DND-41 (cell line): ENCODE measurements at regions not wholly inside any gene's neighbourhood (a gene's known extent, or its start where the extent isn't known, plus 50 kb on each side); places are given as distances from the start of the nearest gene placed in this dataset.

ENCODE experiments used
- CTCF ChIP-seq: IDR thresholded peaks from 2 replicates; pipeline ENCODE4 v1.5.1; 2012; ENCODE audit warnings: borderline replicate concordance, low read length, moderate library complexity, mild to moderate bottlenecking; ENCODE audit not compliant: poor library complexity, severe bottlenecking; ENCODE audit errors: extremely low read depth
- EZH2 ChIP-seq: IDR thresholded peaks from 3 replicates; pipeline ENCODE4 v1.6.1; 2012; ENCODE audit warnings: borderline replicate concordance, low read depth, mild to moderate bottlenecking, moderate library complexity, low read length, inconsistent platforms; ENCODE audit not compliant: severe bottlenecking

DNA sequence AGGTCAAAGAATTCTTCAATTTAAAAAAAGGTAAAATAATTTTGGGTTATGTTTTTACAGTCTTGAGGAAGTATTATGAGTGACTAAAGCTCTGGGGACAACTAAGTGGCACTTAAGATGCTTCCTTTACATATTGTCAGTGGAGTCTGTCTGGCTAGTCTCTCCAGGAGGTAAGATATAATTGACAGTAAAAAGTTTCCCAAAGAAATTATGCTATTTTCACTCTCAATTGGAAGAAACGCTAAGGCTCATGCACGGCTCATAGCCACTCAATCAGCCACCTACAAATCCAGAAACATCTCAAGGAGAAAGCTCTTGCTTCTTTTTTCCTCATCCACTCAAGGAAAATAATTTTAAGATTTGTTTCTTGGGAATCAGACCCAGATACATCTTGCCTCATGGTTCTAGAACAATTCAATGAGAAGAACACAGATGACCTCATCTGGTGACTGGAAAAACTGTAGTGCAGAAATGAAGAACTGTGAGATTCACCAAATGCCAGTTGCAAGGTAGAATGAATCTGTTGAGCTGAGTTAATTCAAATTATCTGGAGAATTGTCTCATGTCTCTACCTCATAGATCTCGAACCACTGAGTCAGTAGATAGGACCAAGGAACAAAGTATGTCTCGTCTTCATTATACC lies 252.9 kb downstream of the TPBG start:
- peak; percentile 8 for TF ChIP-seq CTCF
- no peak for TF ChIP-seq EZH2
